Glutamatergic neuron (in vitro differentiated cells): ENCODE measurements at regions not wholly inside any gene's neighbourhood (a gene's known extent, or its start where the extent isn't known, plus 50 kb on each side); places are given as distances from the start of the nearest gene placed in this dataset.

Source experiments
- DNase-seq: peaks from one replicate; pipeline ENCODE4 v3.0.0; 2022
- H3K27ac Mint-ChIP-seq: one replicate; pipeline ENCODE4 v1.8.0; 2020; ENCODE audit warnings: mild to moderate bottlenecking, mixed read lengths, inconsistent platforms; ENCODE audit not compliant: unreplicated experiment
- H3K27me3 Mint-ChIP-seq: one replicate; pipeline ENCODE4 v1.8.0; 2020; ENCODE audit warnings: mild to moderate bottlenecking, moderate library complexity, mixed read lengths, inconsistent platforms; ENCODE audit not compliant: unreplicated experiment
- H3K36me3 Mint-ChIP-seq: one replicate; pipeline ENCODE4 v1.8.0; 2020; ENCODE audit warnings: mild to moderate bottlenecking, mixed read lengths, inconsistent platforms; ENCODE audit not compliant: unreplicated experiment
- H3K4me1 Mint-ChIP-seq: one replicate; pipeline ENCODE4 v1.8.0; 2020; ENCODE audit warnings: mild to moderate bottlenecking, low read depth, mixed read lengths, inconsistent platforms; ENCODE audit not compliant: unreplicated experiment
- H3K4me3 Mint-ChIP-seq: one replicate; pipeline ENCODE4 v1.8.0; 2020; ENCODE audit warnings: mild to moderate bottlenecking, mixed read lengths, inconsistent platforms; ENCODE audit not compliant: unreplicated experiment
- H3K9me3 Mint-ChIP-seq: one replicate; pipeline ENCODE4 v1.8.0; 2020; ENCODE audit warnings: mild to moderate bottlenecking, moderate library complexity, mixed read lengths, inconsistent platforms; ENCODE audit not compliant: unreplicated experiment
- TF ChIP-seq, protein P1 (sequence below): fragments of 200-600 bp; sonication (generic); IDR thresholded peaks from one replicate; pipeline ENCODE4 v1.5.0; 2021; ENCODE audit not compliant: partially characterized antibody, unreplicated experiment

DNA sequence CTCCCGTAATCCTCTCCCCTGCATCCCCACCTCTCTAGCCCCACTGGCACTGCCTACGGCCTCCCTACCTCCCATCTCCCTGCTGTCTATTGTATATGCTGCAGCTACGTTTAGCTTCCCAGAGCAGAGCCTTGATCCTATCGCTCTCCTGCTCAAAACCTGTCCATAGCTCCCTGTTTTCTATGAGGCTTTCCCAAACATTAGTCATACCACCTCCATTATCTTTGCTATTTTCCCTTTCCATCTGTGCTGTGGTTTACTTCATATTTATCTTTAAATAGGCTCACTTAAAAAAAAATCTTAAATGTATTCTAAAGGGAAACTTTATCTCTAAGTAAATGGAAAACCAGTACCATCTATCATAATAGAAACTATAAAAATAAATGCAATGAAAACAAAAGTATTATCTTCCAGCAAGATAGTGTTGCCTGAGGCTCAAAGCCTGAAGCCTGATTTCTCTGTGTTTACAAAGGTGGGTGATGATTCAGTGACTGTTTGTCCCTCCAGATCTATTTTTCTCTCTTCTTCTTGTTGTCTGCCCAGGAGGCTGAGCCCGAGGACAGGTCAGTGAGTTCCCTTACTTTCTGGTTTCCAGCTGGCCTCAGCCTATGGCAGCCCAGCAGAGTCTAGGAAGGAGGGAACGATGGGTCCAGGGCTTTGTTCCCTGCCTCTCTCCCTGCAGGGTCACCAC is 397.1 kb upstream of the CFAP20DC start:
- Mint-ChIP-seq H3K4me3 (no peak overlapping the region), H3K4me1 (peaks cover 6% of the 10 kb centered on the region), H3K36me3 (no peaks in the 10 kb centered on the region), H3K9me3 (no peaks in the 10 kb centered on the region), H3K27ac (no peak overlapping the region), H3K27me3 (no peaks in the 10 kb centered on the region)
- TF ChIP-seq, protein P1, sequence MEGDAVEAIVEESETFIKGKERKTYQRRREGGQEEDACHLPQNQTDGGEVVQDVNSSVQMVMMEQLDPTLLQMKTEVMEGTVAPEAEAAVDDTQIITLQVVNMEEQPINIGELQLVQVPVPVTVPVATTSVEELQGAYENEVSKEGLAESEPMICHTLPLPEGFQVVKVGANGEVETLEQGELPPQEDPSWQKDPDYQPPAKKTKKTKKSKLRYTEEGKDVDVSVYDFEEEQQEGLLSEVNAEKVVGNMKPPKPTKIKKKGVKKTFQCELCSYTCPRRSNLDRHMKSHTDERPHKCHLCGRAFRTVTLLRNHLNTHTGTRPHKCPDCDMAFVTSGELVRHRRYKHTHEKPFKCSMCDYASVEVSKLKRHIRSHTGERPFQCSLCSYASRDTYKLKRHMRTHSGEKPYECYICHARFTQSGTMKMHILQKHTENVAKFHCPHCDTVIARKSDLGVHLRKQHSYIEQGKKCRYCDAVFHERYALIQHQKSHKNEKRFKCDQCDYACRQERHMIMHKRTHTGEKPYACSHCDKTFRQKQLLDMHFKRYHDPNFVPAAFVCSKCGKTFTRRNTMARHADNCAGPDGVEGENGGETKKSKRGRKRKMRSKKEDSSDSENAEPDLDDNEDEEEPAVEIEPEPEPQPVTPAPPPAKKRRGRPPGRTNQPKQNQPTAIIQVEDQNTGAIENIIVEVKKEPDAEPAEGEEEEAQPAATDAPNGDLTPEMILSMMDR = no peak
- no peak for DNase-seq

- Mint-ChIP-seq H3K9me3 (no peaks in the 10 kb centered on the region), H3K27me3 (no peaks in the 10 kb centered on the region), H3K27ac (no peak overlapping the region), H3K4me3 (no peak overlapping the region), H3K4me1 (peaks cover 8% of the 10 kb centered on the region), H3K36me3 (no peaks in the 10 kb centered on the region)
- TF ChIP-seq, protein P1 = no peak
- DNase-seq = no peak
Measured at GRCh38 chr3:59444676-59445075, 394.9 kb upstream of the CFAP20DC start.

GRCh38 chr3:59444294-59444671 is 394.5 kb upstream of the CFAP20DC start:
- Mint-ChIP-seq H3K4me3 (no peak overlapping the region), H3K36me3 (no peaks in the 10 kb centered on the region), H3K27me3 (no peaks in the 10 kb centered on the region), H3K9me3 (no peaks in the 10 kb centered on the region), H3K27ac (no peak overlapping the region), H3K4me1 (peaks cover 8% of the 10 kb centered on the region)
- TF ChIP-seq, protein P1 = no peak
- no peak for DNase-seq

DNA sequence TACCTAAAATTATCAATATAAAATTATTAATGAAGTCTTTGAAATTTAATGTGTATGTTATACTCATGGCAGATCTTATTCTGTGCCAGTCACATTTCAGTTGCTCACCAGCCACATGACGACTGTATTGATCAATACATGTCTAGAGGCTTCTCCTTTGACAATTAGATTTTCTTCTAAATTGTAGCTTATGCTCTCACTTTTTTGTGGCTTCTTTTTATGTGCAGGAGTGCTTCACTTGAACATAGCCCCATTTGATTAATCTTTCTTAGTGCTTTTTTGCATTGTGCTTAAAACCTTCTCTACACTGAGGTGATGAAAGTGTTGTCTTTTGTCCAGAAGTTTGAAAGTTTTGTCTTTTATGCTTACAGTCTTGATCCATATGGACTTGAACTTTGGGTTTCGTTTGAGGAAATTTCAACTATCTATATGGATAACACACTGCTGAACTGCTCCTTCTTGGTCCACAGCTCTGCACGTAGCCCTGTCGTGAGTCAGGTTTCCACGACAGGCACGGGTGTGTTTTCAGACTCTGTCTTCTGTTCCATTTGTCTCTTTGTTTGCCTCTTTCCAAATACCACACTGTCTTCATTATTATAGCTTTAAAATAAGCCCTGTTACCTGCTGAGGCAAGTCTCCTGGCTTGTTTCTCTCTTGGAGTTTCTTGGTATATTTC is 393.9 kb upstream of the CFAP20DC start:
- Mint-ChIP-seq H3K4me1 (peaks cover 8% of the 10 kb centered on the region), H3K36me3 (no peaks in the 10 kb centered on the region), H3K27ac (no peak overlapping the region), H3K4me3 (no peak overlapping the region), H3K9me3 (no peaks in the 10 kb centered on the region), H3K27me3 (no peaks in the 10 kb centered on the region)
- DNase-seq = no peak
- TF ChIP-seq, protein P1 = no peak

GRCh38 chr3:59442046-59442445 is 392.2 kb upstream of the CFAP20DC start:
- TF ChIP-seq, protein P1 = no peak
- no peak for DNase-seq
- H3K4me1 Mint-ChIP-seq = peaks cover 8% of the 10 kb centered on the region
- H3K36me3 Mint-ChIP-seq = no peaks in the 10 kb centered on the region
- H3K27me3 Mint-ChIP-seq = peaks cover 3% of the 10 kb centered on the region
- H3K9me3 Mint-ChIP-seq = no peaks in the 10 kb centered on the region
- no peak overlapping the region for H3K4me3 Mint-ChIP-seq
- no peak overlapping the region for H3K27ac Mint-ChIP-seq
